ENCODE measurements at regions not wholly inside any gene's neighbourhood (a gene's known extent, or its start where the extent isn't known, plus 50 kb on each side); places are given as distances from the start of the nearest gene placed in this dataset.

DNA sequence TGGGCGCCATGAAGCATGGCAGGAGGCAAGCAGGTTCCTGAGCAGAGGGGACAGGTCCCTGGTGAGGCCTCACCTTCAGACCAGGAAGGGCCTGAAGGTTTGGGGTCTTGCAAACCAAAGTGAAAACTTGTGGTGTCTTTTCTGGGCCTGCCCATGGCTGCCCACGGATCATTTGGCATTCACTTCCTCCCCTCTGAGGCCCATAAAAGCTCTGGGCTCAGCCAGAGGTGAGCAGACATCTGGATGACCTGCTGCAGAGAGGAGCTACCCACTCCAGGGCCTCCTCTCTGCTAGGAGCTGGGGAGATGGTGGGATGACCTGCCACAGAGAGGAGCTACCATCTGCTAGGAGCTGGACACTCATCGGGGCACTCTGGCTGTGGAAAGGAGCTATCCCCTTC lies 112.9 kb upstream of the TMEM18 start:
- no peak for DNase-seq

DNA sequence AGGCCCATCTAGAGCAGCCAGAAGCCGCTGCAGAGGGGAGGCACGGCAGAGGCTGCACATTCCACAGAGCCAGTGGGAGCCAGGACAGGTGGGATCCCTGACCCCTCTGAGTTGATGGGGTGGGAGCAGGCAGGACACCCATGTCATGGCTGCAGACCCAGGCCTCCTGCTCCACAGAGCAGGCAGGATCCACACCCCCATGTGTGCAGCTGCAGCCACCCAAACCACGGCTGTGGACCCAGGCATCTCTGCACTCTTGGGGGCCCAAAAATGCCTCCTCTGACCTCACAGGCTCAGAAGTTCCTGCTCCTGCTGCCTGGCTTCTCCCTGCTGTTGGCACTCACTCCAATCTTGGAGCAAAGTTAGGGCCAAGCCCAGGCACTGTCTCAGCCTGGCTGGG lies 112.3 kb upstream of the TMEM18 start:
- no peak for DNase-seq

DNA sequence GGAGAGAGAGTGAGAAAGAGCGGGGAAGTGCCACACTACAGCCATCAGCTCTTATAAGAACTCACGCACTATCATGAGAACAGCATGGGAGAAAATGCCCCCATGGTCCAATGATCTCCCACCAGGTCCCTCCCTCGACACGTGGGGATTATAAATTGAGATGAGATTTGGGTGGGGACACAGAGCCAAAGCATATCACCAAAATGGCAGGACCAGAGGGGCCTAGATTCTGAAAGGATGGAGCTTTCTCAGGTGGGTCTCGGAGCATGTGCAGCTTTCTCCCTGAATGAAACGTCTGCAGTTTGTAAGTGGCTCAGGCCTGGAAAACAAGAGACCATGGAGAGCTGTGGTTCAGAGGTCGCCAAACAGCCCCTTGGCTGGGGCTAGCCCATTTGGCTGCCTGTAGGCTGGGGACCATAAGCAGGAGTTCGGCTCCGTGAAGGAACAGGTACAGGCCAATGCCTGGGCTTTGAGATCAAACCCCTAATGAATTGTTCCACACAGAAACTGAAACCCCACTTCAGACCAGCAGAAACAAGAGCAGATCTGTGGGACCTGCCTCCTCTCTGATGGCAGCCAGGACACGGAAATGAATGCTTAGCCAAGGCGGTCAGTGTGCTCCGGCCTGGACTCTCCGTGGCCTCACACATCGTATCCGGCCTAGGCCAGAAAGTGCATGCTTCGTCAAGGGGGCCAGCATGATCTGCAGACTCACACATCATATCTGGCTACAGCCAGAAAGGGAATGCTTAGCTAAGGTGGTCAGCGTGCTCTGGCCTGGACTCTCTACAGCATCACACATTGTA lies 111.2 kb upstream of the TMEM18 start:
- no peak for DNase-seq

DNA sequence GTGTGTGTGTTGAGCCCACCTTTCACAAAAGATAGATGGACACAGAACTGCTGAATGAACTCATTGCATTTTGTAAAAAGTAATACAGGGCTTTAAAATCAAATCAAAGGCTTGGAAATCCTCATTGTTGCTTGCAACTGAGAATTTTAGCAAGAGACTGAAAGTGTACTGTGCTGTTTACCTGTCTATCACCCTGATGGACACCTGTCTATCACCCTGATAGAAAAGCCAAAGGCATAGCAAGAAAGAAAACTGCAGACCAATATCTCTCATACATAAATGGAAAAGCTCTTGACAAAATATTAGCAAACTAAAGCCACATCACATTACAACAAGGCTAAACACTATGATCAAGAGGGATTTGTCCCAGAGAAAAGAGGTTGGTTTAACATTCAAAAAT lies 107.5 kb upstream of the TMEM18 start:
- no peak for DNase-seq

DNA sequence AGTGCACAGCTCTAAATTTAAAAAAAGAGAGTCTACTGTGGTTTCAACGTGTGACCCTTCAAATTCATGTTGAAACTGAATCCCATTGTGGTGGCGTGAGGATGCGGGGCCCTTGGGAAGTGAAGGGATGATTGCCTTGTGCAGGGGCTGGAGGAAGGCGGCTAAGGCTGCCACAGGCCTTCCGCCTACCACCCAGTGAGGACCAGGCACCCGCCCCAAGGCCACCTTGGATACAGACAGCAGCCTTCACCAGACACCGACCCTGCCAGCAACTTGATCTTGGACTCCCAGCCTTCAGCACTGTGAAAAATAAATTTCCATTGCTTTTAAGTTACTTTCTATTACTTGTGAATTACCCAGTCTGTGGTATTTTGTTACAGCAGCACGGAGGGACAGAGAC lies 103.4 kb upstream of the TMEM18 start:
- no peak for DNase-seq

DNA sequence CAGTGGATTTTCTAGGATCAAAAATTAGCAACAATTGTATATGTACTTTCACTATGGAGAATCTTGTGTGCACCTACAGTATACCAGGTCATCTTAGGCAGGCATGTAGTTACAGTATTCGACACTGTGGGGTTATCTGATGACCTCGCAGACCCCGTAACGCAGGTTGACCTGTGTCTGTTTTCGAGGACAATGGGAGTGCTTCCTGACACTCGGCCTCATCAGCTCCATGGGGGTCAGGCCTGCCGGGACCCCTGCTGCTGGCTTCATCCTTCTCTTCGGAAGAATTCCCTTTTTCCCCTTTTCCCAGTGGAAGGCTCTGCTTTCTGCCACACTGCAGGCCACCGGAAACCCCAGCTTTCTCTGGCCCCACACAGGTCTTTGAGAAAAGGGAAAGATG lies 102.8 kb upstream of the TMEM18 start:
- DNase-seq, result no peak

DNA sequence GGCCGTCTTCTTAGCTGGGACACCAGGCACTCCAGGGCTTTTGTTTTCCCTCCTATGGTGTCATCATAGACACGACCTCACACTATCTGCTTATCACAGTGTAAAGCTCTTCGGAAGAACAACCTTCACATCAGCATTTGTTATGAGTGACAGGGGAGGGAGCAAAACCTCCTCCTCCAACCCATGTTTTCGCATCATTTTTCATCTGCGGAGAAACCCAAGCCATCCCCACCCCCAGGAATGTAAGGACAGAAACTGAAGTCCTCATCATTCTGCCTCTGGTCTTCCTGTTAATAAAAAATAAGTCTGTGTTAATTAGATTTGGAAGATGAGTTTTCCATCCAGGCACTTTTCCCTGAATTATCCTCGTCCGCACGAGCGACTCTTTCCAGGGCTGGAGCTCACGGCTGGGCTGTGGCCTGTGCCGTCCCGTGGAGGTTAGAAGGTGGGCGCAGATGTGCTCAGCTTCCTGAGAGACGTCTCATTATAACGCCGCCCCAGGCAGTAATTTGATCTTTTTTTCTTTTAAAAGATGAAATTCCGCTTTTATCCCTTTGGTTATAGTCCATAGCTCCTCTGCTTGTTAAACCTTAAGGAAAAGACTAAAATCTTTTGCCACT lies 101.6 kb upstream of the TMEM18 start:
- DNase-seq, result no peak

DNA sequence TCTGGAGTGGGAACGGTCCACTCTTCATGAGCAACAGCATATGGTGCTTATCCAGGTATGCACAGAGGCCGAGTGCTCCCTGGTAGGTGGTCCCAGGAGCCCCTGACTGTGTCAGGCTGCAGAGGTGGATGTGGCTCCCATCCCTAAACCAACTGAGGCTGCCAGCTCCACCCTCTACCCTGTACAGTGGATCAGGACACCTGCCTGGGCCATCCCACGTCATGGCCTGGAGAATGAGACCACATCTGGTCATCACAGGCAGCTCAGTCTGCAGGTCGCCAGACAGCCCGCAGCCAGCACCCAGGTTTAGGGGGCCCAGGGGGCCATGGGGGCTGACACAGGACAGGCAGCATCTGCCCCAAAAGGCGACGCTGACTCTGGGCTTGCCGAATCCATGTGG lies 100.3 kb upstream of the TMEM18 start:
- no peak for DNase-seq

DNA sequence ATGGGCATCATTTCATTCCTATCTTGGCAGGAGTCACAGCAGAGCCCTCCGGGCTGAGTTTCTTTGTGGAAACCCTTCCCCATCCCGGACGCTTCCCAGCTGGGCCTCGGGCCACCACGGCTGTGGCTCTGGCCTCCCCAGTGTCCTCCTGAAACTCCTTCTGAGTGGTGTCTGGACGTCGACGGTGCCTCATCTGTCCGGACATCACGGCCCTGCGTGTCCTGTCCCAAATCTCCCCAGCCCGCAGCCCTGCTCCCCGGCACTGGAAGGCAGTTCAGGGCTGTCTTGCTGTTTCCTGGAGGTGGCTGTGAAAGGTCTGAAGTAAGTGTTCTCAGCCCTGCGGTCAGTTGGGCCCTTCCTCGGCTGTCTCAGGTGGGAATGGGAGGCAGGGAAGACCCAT lies 99.8 kb upstream of the TMEM18 start:
- no peak for DNase-seq

DNA sequence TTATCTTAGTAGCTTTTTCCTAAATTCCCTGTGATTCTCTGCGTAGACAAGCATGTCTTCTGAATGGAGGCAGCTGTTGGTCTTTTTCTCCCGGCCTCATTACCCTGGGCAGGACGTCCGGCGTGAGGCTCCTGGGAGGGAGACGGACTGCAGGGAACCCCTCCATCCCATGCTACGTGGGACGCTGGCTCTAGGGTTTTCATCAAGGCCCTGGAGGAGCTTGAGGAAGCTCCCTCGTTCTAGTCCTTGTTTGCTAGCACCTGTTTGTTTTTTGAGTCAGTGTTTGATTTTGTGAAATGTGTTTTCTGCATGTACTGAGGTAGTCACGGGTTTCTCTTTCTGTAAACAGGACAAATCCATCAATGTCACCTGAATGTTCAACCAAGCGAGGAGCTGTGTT lies 99.3 kb upstream of the TMEM18 start:
- DNase-seq, result no peak

DNA sequence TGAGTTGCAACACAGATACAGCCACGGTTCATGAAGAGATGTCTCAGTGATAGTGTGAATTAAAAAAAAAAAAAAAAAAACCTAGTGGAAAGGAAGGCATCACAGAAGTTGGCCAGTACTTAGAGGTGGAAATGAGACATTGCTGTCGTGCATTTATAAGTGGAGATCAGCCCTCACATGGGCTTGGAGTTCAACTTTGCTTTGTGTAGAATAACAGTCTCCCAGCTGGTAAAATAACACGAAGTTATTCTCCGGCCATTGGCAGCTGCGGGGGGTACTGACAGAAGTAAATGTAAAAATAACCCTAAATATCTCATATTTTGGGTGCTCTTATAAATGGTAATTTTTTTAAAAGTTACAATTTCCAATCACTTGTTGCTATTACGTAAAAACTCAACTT lies 98.8 kb upstream of the TMEM18 start:
- no peak for DNase-seq

DNA sequence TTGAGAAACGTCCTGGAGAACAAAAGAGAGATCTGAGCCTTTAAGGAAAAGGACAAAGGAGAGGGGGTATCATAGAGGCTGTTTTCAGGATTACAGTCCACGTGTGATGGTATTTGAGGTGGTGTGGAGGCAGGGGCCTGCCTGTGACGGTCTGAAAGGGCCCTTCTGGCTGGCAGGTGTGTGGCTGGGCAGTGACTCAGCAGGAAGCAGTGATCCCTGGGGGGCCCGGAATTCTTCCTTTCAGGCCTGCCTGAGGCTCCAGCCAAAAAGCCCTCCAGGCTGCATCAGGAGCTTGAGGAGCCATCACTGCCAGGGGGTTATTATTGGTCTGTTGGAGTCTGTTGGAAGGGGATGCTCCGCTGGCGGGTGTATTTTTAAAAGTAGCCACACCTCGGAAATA lies 97.2 kb upstream of the TMEM18 start:
- no peak for DNase-seq

DNA sequence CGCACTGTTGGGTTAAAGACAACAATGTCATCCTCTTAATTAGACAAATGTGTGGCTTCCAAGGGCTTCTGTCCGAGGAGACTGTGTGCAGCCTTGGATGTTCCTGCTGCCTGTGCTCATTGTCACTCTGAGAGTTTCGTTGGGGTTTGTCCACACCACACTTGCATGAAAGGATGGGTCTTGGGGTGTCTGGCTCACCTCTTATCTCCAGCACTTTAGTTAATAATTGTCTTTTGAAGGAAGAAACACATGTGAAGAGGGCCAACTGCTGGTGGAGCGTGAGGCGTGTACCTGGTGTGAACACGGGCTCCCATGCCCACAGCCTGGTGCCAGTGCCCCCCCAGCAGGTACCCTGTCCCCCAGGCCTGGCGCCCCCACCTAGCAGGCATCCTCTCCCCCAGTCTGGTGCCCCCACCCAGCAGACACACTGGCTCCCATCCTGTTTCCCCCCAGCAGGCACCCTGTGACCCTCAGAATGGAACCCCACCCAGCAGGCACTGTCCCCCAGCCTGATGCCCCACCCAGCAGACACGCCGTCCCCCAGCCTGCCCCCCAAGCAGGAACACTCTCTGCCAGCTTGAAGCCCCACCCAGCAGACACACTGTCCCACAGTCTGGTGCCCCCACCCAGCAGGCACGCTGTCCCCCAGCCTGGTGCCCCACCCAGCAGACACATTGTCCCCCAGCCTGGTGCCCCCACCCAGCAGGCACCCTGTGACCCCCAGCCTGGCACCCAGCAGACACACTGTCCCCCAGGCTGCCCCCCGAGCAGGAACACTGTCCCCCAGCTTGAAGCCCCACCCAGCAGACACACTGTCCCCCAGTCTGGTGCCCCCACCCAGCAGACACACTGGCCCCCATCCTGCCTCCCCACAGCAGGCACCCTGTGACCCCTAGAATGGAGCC lies 96.3 kb upstream of the TMEM18 start:
- DNase-seq, result no peak

DNA sequence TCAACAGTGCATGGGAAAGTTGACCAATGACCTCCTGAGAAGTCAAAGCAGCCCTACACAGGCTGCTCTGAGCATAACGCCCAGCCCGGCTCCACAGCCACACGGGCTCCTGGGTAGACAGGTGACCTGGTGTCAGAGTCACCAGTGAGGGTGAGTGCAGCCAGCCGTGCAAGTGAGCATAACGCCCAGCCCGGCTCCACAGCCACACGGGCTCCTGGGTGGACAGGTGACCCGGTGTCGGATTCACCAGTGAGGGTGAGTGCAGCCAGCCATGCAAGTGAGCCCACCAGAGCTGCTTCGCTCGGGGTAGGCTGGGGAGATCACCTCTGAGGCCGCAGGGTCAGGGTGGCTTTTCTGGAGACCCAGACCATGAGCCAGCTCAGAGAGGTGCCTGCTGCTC lies 94.3 kb upstream of the TMEM18 start:
- DNase-seq, result no peak

DNA sequence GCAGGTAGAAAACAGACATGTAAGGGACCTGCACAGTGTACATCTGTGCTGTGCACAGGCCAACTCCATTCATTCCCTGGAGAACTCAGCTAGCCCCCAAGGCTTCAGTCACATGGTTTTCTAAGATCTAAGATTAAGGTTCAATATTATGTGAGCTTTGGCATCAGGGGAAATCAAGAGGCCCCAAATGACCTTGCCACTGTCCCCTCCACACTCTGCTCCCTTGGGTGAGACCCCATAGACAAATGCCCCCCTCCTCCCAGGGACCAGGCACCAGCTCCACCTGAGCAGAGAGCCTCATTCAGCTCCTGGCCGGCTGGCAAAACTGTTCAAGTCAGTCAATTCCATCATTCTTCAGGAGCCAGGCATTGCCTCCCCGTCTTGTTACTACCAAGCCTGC lies 93.6 kb upstream of the TMEM18 start:
- no peak for DNase-seq

DNA sequence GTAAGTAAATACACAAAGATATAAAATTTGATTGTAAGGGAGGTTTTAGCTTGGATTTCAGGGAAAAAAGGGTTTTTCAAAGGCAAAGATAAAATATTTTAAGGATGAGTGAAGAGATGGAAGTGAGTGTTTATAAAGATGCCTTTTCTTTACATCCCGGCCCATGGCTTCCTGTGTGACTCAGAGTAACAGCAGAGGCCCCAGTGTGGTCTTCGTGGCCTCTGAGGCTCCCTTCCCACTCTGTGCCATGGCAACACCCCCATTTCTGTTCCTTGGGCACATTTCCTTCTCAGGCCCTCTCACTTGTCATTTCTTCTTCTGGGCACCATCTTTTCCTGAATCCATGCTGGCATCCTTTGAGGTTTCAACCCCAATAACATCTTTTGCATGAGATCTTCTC lies 92.6 kb upstream of the TMEM18 start:
- DNase-seq, result no peak

DNA sequence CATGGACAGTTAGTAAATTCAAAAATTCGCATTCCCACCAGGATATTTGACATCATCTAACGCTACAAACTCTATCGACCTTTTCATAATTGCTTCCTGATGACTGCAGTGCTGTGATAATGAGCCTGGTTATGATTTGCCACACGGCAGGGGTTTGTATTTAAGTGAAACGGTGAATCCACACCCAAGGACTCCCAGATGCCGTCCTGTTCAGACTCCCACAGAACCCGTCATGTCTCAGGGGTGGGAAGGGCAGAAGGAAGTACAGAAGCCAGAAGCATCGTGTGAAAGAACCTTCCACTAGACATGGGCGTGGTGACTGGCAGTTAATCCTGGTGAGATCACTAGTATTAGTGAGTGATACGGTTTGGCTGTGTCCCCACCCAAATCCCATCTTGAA lies 91.2 kb upstream of the TMEM18 start:
- no peak for DNase-seq

DNA sequence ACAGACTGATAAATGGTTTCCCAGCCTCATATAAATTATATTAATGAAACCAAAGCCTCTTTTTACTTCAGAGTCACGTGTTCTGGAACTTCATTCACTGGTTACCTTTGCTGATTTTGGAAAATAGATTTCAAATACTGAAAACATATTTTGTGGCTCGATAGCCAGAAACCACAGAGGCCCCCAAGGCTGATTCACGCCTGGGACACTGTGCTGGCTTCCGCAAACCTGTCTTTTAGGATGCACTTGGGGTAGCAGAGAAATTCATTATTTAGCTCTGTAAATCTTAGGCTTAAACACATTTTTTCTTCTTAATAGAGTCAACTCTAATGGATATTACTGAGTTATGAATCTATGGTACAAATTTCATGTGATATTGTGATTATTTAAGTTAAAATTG lies 90.7 kb upstream of the TMEM18 start:
- DNase-seq, result no peak

DNA sequence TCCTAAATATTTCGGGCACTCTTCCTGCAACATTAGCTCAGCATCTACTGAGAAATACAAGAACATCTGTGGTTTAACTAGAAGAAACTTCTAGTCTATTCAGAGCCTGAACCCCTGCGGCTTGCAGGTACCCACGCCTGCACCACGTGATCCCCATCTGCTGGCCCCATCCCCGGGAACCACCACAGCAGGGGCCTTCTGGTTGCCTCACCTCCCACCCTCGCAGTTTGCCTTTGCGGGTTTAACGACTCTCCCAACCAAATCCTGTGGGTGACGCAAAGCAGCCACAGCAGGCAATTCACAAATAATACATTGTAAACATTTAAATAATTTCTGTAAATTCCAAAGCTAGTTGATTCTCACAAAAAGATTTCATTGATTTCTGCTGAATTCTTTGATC lies 90.2 kb upstream of the TMEM18 start:
- DNase-seq, result no peak

DNA sequence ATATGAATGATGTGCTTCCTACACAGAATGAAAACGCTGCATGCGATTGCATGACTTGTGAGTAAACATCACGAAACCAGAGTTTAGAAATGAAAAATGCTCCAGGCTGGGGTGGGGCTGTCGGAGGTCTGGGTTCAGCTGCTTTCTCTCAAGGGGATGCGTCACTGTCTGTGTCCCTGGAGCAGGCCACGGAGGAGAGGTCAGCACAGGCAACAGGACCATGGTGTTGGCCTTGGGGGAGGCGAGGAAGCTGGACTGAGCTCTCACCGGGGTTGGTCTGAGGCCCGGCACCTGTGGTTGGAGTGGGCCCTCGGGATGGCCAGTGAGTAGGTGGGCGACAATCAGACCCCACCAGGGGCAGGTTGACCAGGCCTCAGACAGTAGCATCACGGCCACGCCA lies 89.0 kb upstream of the TMEM18 start:
- no peak for DNase-seq

DNA sequence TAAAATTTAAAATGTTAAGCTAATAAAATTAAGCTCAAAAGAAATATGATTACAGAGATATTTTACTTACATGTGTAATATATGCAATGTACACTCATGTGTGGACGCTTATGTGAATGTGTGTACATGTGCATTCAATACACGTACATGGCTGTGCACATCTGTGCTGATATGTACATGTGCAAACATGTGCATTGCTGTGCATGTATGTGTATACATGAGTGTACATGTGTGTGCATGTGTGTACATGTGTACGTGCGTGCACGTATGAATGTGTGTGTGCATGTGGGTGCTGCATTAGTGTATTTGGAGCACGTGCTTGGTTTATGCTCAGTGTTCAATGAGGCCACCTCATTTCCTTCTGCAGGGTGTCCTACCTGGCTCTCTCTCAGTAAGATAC lies 88.2 kb upstream of the TMEM18 start:
- DNase-seq, result no peak

DNA sequence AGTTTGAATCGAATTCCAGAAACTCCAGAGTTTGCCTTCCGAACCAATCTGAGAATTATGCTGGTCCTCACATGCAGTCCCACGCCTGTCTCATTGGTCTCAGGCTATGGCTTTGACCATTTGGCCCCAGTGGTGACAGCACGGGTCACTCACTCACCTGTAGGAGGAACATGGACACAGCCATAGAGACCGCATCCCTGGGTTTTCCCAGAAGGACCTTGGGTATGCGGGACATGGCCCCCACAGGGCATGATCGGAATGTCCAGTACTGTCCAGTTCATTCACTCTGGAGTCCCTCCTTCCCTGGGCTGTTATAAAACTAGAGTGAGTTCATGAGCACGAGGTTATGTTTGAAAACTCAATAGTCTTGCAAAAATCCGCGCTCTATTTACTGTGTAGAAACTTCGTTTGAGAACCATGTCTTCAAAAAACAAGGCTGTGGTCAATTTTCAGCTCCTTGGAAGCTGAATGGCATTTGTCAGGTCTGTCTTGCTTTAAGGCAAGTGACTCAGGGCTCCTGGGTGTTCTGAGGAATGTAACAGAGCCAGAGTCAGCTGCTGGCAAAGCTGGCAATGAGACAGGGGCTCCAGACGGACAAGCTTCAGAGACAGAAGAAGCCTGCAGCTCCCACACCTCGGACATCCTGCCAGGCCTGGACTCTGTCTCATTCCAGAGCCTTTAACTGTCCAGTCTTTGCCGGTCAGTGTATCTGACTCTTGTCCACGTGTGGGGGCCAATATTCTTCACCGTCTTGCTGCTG lies 86.7 kb upstream of the TMEM18 start:
- peak in 1 of 3 donors; percentile 24 for DNase-seq

Measured in muscle of back (tissue), 3 donors.